Neural cell (in vitro differentiated cells): ENCODE measurements at regions not wholly inside any gene's neighbourhood (a gene's known extent, or its start where the extent isn't known, plus 50 kb on each side); places are given as distances from the start of the nearest gene placed in this dataset.

ENCODE experiments used
- H2AFZ ChIP-seq: fragments of 200-600, 300-800 bp; sonication (generic), shearing (Covaris generic); 2 replicates; pipeline ENCODE4 v1.6.0; 2014; ENCODE audit warnings: low read depth, mild to moderate bottlenecking, antibody characterized with exemption, low read length, moderate library complexity
- H3F3A ChIP-seq: fragments of 200-600 bp; shearing (Covaris generic); 2 replicates; pipeline ENCODE4 v1.6.1; 2016; ENCODE audit warnings: mild to moderate bottlenecking, moderate library complexity, mixed read lengths, antibody characterized with exemption, low read length; ENCODE audit not compliant: insufficient read depth, poor library complexity, severe bottlenecking
- H3K27ac ChIP-seq: fragments of 200-600, 300-800 bp; sonication (generic), shearing (Covaris generic); 2 replicates; pipeline ENCODE4 v1.5.1; 2014; ENCODE audit warnings: mild to moderate bottlenecking, low read length, moderate library complexity
- H3K27me3 ChIP-seq: fragments of 300-800, 200-600 bp; sonication (generic), shearing (Covaris generic); 2 replicates; pipeline ENCODE4 v1.6.0; 2014; ENCODE audit warnings: mild to moderate bottlenecking, low read depth, low read length, moderate library complexity; ENCODE audit not compliant: insufficient read depth
- H3K36me3 ChIP-seq: fragments of 300-800, 200-600 bp; sonication (generic), shearing (Covaris generic); 2 replicates; pipeline ENCODE4 v1.5.1; 2014; ENCODE audit warnings: mild to moderate bottlenecking, antibody characterized with exemption, low read length, moderate library complexity; ENCODE audit not compliant: insufficient read depth
- H3K4me2 ChIP-seq: fragments of 300-800, 200-600 bp; sonication (generic), shearing (Covaris generic); 2 replicates; pipeline ENCODE4 v1.6.0; 2014; ENCODE audit warnings: mild to moderate bottlenecking, low read length
- H3K4me3 ChIP-seq: fragments of 300-800, 200-600 bp; sonication (generic), shearing (Covaris generic); 2 replicates; pipeline ENCODE4 v1.5.1; 2014; ENCODE audit warnings: mild to moderate bottlenecking, low read length, moderate library complexity
- H3K79me2 ChIP-seq: fragments of 200-600 bp; shearing (Covaris generic); replicated peaks from 2 replicates; pipeline ENCODE4 v1.6.0; 2014; ENCODE audit warnings: mild to moderate bottlenecking, low read length, moderate library complexity; ENCODE audit not compliant: insufficient read depth
- H3K9ac ChIP-seq: fragments of 300-800, 200-600 bp; sonication (generic), shearing (Covaris generic); 2 replicates; pipeline ENCODE4 v1.6.1; 2016; ENCODE audit warnings: mild to moderate bottlenecking, low read length, mixed read lengths
- H3K9me2 ChIP-seq: fragments of 200-600 bp; shearing (Covaris generic); 2 replicates; pipeline ENCODE4 v1.6.1; 2016; ENCODE audit warnings: mild to moderate bottlenecking, low read length, mixed read lengths; ENCODE audit not compliant: insufficient read depth
- H3K9me3 ChIP-seq: fragments of 200-600, 300-800 bp; sonication (generic), shearing (Covaris generic); 2 replicates; pipeline ENCODE4 v1.6.1; 2016; ENCODE audit warnings: mild to moderate bottlenecking, mixed run types, low read length, moderate library complexity, mixed read lengths
- H4K20me1 ChIP-seq: fragments of 200-600 bp; shearing (Covaris generic); 2 replicates; pipeline ENCODE4 v1.6.1; 2016; ENCODE audit warnings: mild to moderate bottlenecking, mixed run types; ENCODE audit not compliant: insufficient read depth
- EP300 ChIP-seq: fragments of 450-650 bp; conservative IDR thresholded peaks from 2 replicates; pipeline ENCODE4 v1.6.1; 2014; ENCODE audit warnings: antibody characterized with exemption, mild to moderate bottlenecking, moderate library complexity; ENCODE audit not compliant: poor library complexity, severe bottlenecking
- EZH2 ChIP-seq: fragments of 200-600, 300-800 bp; shearing (Covaris generic), sonication (generic); IDR thresholded peaks from 2 replicates; pipeline ENCODE4 v1.6.1; 2014; ENCODE audit warnings: antibody characterized with exemption, low read length, borderline replicate concordance, mild to moderate bottlenecking; ENCODE audit not compliant: insufficient read depth, poor library complexity, severe bottlenecking
- MXI1 ChIP-seq: fragments of 450-650 bp; conservative IDR thresholded peaks from 2 replicates; pipeline ENCODE4 v1.6.1; 2014; ENCODE audit warnings: antibody characterized with exemption, mild to moderate bottlenecking; ENCODE audit not compliant: poor library complexity, severe bottlenecking
- POLR2AphosphoS5 ChIP-seq: IDR thresholded peaks from 2 replicates; pipeline ENCODE4 v1.6.1; 2012
- RAD21 ChIP-seq: fragments of 450-650 bp; conservative IDR thresholded peaks from 2 replicates; pipeline ENCODE4 v1.6.1; 2014; ENCODE audit warnings: antibody characterized with exemption, mild to moderate bottlenecking, moderate library complexity
- SMC3 ChIP-seq: fragments of 450-650 bp; conservative IDR thresholded peaks from 2 replicates; pipeline ENCODE4 v1.6.1; 2014; ENCODE audit warnings: antibody characterized with exemption, mild to moderate bottlenecking, moderate library complexity; ENCODE audit not compliant: poor library complexity
- TAF1 ChIP-seq: IDR thresholded peaks from 2 replicates; pipeline ENCODE4 v1.6.1; 2012; ENCODE audit warnings: low read depth
- TF ChIP-seq, protein P1 (sequence below): IDR thresholded peaks from 2 replicates; pipeline ENCODE4 v1.6.1; 2012; ENCODE audit warnings: borderline replicate concordance
- TF ChIP-seq, protein P2 (sequence below): fragments of 450-650 bp; IDR thresholded peaks from 2 replicates; pipeline ENCODE4 v1.5.1; 2014; ENCODE audit warnings: antibody characterized with exemption, mild to moderate bottlenecking, moderate library complexity; ENCODE audit not compliant: poor library complexity, severe bottlenecking

DNA sequence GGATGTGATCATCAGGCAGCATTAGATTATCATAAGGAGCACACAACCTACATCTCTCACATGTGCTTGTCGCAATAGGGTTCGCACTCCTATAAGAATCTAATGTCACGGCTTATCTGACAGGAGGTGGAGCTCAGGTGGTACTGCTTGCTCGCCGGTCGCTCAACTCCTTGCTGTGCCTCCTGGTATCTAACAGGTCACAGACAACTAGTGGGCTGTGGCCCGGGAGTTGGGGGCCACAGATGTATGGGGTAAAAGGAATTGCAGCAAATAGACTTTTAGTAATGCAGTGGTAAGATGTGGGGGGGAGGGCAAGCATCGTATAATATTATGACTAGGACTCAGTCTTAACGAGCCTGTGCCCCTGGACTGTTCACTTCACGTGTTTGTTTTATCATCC lies 624.8 kb downstream of the CENPC start:
- H3K9me2 ChIP-seq: no peaks in the 10 kb centered on the region
- H3K27me3 ChIP-seq: no peaks in the 10 kb centered on the region
- no peak overlapping the region for H3K27ac ChIP-seq
- TF ChIP-seq RAD21 (no peak), MXI1 (no peak), SMC3 (no peak), POLR2AphosphoS5 (no peak), TAF1 (no peak), EZH2 (no peak)
- TF ChIP-seq, protein P1, sequence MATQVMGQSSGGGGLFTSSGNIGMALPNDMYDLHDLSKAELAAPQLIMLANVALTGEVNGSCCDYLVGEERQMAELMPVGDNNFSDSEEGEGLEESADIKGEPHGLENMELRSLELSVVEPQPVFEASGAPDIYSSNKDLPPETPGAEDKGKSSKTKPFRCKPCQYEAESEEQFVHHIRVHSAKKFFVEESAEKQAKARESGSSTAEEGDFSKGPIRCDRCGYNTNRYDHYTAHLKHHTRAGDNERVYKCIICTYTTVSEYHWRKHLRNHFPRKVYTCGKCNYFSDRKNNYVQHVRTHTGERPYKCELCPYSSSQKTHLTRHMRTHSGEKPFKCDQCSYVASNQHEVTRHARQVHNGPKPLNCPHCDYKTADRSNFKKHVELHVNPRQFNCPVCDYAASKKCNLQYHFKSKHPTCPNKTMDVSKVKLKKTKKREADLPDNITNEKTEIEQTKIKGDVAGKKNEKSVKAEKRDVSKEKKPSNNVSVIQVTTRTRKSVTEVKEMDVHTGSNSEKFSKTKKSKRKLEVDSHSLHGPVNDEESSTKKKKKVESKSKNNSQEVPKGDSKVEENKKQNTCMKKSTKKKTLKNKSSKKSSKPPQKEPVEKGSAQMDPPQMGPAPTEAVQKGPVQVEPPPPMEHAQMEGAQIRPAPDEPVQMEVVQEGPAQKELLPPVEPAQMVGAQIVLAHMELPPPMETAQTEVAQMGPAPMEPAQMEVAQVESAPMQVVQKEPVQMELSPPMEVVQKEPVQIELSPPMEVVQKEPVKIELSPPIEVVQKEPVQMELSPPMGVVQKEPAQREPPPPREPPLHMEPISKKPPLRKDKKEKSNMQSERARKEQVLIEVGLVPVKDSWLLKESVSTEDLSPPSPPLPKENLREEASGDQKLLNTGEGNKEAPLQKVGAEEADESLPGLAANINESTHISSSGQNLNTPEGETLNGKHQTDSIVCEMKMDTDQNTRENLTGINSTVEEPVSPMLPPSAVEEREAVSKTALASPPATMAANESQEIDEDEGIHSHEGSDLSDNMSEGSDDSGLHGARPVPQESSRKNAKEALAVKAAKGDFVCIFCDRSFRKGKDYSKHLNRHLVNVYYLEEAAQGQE: no peak
- no peak overlapping the region for H2AFZ ChIP-seq
- no peaks in the 10 kb centered on the region for H3F3A ChIP-seq
- no peak overlapping the region for H3K9ac ChIP-seq
- H3K79me2 ChIP-seq: no peaks in the 10 kb centered on the region
- no peaks in the 10 kb centered on the region for H3K9me3 ChIP-seq
- H3K36me3 ChIP-seq: no peaks in the 10 kb centered on the region
- H4K20me1 ChIP-seq: no peaks in the 10 kb centered on the region
- no peak overlapping the region for H3K4me3 ChIP-seq
- H3K4me2 ChIP-seq: no peak overlapping the region

DNA sequence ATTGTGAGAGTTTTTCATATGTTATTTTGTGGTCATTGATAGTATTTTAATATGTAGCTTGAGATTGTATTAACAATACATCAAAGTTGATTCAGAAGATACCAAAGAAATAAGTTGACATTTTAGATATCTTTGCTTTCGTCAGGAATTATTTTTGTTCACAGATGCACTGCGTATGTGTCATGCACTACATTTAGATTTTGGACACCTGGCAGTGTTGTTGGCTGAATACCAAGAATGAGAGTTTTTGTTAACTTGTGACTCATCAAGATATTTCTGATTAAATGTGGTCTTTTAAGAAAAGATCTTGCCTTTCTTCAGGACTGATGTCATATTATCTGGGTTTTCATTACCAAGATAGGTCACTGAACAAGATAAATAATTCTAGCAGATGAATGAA lies 633.4 kb downstream of the CENPC start:
- no peaks in the 10 kb centered on the region for H3F3A ChIP-seq
- no peak overlapping the region for H3K4me2 ChIP-seq
- no peaks in the 10 kb centered on the region for H4K20me1 ChIP-seq
- no peak overlapping the region for H3K4me3 ChIP-seq
- TF ChIP-seq, protein P1: no peak
- no peak for TF ChIP-seq RAD21
- TF ChIP-seq EZH2: no peak
- TF ChIP-seq SMC3: no peak
- TF ChIP-seq EP300: no peak
- TF ChIP-seq, protein P2, sequence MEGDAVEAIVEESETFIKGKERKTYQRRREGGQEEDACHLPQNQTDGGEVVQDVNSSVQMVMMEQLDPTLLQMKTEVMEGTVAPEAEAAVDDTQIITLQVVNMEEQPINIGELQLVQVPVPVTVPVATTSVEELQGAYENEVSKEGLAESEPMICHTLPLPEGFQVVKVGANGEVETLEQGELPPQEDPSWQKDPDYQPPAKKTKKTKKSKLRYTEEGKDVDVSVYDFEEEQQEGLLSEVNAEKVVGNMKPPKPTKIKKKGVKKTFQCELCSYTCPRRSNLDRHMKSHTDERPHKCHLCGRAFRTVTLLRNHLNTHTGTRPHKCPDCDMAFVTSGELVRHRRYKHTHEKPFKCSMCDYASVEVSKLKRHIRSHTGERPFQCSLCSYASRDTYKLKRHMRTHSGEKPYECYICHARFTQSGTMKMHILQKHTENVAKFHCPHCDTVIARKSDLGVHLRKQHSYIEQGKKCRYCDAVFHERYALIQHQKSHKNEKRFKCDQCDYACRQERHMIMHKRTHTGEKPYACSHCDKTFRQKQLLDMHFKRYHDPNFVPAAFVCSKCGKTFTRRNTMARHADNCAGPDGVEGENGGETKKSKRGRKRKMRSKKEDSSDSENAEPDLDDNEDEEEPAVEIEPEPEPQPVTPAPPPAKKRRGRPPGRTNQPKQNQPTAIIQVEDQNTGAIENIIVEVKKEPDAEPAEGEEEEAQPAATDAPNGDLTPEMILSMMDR: no peak
- TF ChIP-seq TAF1: no peak
- TF ChIP-seq MXI1: no peak
- TF ChIP-seq POLR2AphosphoS5: no peak
- no peaks in the 10 kb centered on the region for H3K79me2 ChIP-seq
- no peaks in the 10 kb centered on the region for H3K9me2 ChIP-seq
- no peak overlapping the region for H3K27ac ChIP-seq
- no peaks in the 10 kb centered on the region for H3K27me3 ChIP-seq
- H3K9me3 ChIP-seq: no peaks in the 10 kb centered on the region
- H2AFZ ChIP-seq: no peak overlapping the region
- no peaks in the 10 kb centered on the region for H3K36me3 ChIP-seq
- H3K9ac ChIP-seq: no peak overlapping the region
